ENCODE measurements at regions not wholly inside any gene's neighbourhood (a gene's known extent, or its start where the extent isn't known, plus 50 kb on each side); places are given as distances from the start of the nearest gene placed in this dataset.
A peak's percentile ranks its signal among the peaks of the same experiment; 100 is the strongest.

- no peak for DNase-seq
Measured at GRCh38 chrX:45766981-45767501, 566.4 kb upstream of the DIPK2B start.

DNA sequence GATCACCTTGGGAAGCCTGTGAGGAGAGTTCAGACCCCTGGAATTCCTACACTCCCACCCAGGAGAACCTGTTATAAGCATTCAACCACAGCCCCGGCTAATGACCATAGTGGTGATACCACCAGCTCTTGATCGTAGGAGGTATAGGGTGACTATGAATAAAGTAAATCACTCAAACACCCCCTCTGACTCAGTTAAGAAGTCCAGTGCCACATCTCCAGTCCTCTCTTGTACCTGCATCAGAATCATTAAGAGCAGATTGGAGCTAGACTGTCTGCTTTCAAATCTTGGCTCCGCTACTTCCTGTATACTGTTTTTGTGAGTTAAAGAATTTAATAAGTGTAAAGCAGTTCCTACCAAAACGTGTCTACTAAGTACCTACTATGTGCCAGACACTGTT is 565.1 kb upstream of the DIPK2B start:
- DNase-seq = no peak

GRCh38 chrX:45765281-45765680 is 564.6 kb upstream of the DIPK2B start:
- DNase-seq = no peak

DNA sequence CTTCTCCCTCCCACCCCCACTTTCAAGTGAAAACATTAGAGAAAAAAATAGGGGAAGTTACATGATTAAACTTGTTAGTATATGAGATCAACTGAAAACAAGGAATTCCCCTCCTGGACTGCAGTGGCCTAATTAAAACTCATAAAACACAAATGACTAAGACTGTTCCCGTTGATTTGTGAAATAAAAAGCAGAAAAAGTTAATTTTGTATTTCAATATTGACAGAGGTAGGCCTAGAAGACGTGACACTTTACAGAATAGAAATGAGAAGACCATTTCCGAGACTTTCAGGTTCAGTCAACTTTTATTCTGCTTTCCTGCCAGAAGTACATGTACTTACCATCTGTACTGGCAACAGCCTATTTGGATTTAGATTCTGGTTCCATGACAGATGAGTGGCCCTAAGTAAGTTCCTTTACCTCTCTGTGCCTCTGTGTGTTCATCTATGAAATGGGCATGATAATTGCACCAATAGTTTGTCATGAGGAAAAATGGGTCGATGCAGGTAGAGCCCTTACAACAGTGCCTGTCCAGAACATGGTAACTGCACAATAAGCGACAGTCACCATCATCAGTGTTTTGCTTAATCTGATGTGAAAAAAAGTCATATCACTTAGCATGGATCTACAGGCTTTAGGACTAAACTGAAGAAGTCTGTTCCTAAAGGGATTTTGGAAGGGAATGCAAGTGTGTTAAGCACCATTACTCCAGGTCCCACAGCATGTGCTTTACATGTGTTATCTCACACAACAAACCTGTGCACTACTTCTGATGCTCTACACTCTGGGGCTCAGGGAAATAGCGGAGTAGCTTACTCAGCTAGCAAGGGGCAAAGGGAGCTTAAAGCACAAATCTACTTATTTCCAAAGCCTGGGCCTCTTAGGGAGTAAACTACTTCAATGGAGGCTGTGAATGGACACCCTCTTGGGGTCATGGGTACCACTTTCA is 562.3 kb upstream of the DIPK2B start:
- DNase-seq = no peak

DNA sequence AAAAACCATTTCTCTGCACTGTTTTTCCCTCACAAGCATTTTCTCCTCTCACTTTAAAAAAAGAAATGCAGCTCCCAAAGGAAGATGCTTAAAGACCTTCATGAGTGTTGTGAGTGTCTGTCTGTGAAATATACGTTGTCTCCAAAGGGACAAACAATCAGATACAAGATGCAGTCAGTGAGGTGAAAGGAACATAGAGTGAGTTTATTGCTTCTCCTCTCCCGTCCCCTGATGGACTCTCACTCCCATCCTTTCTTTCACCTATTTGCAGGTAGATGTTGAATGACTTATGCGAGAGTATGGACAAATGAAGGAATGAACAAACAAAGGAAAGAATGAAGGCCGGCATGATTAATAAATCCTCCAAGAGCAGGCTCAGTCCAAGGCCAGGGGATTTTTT is 561.2 kb upstream of the DIPK2B start:
- no peak for DNase-seq

DNA sequence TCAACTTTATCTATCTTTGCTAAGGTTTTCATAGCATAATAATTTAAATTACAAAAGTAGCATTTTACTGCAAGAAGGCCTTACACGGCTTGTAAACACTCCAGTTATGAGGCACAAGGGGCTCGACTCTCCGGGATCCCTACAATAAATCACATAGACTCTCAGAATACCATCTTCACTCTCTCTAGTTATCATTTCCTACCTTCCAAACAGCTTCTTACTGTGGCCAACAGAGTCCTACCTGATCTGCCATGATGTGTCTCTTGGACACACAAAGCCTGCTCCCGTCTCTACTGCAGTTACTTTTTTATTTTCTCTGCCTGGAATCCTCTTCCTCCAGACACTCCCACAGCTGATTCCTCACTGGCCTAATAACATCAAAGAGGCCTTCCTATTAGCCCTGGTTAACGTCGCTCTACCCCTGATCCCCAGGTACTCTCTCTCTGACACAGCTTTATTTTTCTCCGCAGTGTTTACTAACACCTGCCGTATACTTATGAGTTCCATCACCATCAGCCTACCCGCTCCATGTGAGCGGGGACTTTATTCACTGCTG is 559.6 kb upstream of the DIPK2B start:
- DNase-seq = no peak

- DNase-seq = peak in 1 of 2 donors; percentile 35
Measured at GRCh38 chrX:45758738-45759397, 558.2 kb upstream of the DIPK2B start.

DNA sequence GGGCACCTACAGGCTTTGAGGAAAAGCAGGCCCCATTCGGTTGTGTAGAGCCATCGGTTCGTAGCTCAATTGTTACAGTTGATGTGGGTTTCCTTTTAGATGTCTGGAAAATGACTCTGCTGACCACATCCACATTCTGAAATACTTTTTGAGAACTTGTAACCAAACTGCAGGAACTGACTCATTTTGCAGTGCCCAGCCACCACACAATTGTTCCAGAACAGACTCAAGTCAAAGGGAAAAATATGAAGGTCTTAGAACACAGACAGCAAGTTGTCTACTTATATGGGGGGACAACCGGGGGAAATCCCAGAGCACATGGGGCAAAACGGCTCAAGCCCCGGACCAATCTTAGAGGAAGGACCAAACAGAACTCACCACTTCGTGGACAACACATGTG is 557.6 kb upstream of the DIPK2B start:
- peak; percentile 39 to 41 for DNase-seq

DNA sequence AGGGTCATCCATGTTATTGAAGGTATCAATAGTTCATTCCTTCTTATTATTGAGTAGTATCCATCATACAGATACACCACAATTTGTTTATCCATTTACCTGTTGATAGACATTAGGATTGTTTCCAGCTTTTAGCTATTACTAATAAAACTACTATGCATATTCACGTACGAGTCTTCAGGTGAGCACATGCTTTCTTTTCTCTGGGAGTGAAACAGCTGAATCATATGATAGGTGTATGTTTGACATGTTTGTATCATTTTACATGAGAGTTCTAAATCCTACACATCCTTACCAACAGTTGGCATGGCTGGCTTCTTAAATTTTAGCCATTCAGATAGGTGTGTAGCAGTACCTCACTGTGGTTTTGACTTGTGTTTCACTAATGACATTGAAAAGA is 556.6 kb upstream of the DIPK2B start:
- DNase-seq = no peak

GRCh38 chrX:45756557-45756956 is 555.9 kb upstream of the DIPK2B start:
- no peak for DNase-seq

DNA sequence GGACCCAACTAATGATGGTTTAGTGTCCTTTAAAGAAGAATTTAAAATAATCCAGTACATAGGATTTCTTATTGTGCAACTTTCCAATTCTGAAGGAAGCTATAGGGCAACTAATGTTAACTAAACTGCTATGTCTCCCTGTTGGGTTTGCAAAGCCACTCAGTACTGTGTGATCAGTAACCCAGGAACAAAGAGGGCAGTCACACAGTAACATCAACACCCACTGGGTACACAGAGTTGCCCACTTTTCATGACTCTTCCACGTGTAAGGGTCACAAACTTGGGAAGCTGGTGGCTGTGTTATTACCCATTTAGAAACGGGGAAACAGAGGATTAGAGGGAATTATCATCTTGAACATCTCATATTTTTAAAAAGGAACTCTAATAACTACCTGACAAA is 555.0 kb upstream of the DIPK2B start:
- no peak for DNase-seq

DNA sequence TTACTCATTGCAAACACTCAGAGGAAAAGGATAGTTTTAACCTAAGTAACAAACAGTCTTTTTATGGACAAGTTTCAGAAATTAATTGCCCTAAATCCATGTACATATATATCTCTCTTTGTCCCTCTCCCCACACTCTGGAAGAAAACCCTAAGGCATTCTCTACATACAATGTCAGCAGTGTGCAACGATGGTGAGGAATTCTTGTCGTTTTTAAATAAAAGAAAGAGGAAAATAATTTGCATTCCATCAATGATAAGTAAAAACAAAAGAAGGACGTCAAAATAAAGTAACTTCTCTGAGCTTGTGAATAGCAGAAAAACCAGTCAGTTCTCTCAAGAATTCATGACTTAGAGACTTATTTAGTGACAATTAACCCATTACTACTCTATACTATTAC is 550.5 kb upstream of the DIPK2B start:
- no peak for DNase-seq

GRCh38 chrX:45750639-45751038 is 550.0 kb upstream of the DIPK2B start:
- DNase-seq = no peak

GRCh38 chrX:45749375-45749774 is 548.7 kb upstream of the DIPK2B start:
- no peak for DNase-seq

DNA sequence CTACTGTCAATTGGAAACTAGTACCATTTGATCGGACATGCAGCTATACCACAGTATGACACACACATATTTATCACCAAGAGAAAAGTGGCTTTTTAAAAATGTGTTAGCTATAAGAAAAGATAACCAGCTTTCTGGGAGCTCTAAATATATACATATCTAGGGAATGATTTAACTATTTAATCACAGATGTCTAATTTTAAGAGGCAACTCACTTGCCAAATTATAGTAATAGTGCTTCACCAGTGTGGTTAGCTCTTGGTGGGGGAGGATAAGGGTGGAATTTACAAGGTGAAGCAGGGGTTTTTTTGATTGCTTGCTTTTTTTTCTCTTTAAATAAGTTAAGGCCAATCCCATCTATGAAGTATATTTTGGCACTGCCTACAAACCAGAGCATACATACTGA is 547.7 kb upstream of the DIPK2B start:
- DNase-seq = no peak

DNA sequence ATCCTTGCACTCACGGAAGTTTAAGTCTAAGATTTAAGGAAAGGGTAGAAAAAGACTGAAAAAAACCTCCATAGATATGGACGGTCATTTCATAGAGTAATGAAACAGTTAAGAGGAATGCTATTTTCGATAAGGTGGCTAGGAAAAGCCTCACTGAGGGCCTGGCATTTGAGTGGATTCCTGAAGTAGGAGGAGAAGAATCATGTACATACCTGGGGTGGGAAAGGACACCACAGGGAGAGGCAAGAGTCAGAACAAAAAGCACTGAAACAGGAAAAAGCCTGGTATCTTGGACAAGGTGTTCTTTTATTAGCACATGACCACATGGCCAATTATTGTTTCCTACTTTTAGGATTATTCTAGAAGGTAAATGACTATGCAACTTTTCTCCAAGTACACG is 547.2 kb upstream of the DIPK2B start:
- DNase-seq = no peak

DNA sequence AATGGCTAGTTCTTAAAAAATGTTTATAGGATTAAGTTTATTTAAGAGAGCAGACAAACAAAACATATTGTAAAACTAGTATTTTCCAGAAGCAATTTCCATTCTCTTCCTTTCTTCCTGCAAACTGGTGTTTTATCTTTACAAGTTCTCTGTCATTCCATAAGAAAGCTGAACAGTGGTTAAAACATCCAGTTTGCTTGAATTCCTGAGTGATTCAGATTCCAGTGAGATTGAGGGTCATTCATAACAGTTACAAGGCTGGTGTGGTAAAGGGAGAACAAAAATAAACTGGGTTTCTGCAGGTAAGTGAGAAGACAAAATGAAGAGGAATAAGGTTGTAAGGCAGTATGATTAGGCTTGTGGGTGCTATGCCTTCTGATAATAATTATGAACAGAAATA is 544.8 kb upstream of the DIPK2B start:
- no peak for DNase-seq

GRCh38 chrX:45743906-45744625 is 543.4 kb upstream of the DIPK2B start:
- no peak for DNase-seq

DNA sequence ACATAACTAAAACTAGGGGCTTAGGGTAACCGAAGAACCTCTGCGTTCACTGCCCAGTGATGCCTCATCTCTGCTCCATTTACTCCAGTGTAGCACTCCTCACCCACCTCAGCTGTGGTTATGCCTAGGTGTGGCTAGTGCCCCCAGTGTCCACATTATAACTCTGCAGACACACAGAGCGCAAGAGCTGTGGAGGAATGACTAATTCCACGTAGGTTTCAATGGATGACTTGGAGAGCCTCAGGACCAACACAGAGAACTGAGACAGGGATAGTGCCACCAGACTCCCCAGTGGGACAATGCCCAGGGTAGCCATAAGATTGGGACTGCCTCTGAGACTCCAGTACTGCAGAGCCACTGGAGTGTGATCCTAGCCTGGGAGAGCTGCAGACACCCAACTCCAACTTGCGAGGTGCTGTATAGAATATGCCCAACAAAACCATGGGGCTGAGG is 542.4 kb upstream of the DIPK2B start:
- DNase-seq = no peak

DNA sequence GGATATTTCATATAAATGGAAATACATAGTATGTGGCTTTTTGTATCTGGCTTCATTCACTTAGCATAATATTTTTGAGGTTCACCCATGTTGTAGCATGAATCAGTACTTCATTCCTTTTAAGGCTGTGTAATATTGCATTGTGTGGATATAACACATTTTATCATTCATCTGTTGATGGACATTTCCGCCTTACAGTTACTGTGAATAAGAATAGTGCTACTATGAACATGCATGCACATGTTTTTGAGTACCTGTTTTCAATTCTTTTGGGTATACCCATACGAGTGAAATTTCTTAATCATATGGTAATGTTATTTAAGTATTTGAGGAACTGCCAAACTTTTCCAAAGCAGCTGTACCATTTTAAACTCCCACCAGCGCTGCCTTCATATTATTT is 539.6 kb upstream of the DIPK2B start:
- DNase-seq = no peak

DNA sequence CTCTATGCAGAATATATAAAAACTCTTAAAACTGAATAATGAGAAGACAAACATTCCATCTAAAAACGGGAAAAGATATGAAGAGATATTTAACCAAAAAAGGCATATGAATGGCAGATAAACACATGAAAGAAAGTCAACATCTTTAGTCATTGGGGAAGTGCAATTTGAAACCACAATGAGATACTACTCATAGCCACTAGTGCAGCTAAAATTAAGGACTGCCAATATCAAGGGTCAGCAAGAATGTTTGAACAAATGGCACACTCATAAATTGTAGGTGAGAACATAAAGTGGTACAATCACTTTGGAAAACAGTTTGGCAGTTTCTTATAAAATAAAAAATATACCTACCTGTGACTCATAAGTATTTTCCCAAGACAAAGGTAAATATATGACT is 534.9 kb upstream of the DIPK2B start:
- DNase-seq = no peak

DNA sequence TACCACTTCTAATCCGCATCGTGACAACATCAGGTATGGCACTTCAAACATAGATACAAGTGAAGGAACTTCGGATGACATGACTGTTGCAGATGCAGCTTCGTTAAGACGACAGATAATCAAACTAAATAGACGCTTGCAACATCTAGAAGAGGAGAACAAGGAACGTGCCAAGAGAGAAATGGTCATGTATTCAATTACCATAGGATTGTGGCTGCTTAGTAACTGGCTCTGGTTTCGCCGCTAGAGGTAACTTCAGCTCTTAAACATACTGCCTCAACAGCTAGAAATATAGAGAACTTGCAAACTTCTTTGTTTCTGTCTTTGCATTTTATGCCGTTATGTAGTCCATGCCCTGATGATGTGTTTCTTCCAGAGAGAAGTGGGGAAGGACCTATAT is 530.8 kb upstream of the DIPK2B start:
- DNase-seq = no peak

- no peak for DNase-seq
Measured at GRCh38 chrX:45727761-45728160, 527.1 kb upstream of the DIPK2B start.
